OCI-LY7 (cell line): ENCODE measurements at regions not wholly inside any gene's neighbourhood (a gene's known extent, or its start where the extent isn't known, plus 50 kb on each side); places are given as distances from the start of the nearest gene placed in this dataset.

ENCODE experiments used
- BruUV-seq: library from RNA; stranded (reverse); fragments of 400-500 nt; replicated peaks from 2 replicates; lab custom pipeline; 2021; lab: Mats Ljungman, UMichigan
- CTCF ChIA-PET: fragments of 300-600 bp; sonication (Branson Sonifier 250); formaldehyde crosslinking; loops from one replicate; lab custom pipeline; 2022; ENCODE audit warnings: antibody characterized with exemption; ENCODE audit not compliant: unreplicated experiment; lab: Charles Lee
- POLR2A ChIA-PET: fragments of 300-600 bp; sonication (Branson Sonifier 250); formaldehyde crosslinking; loops from one replicate; lab custom pipeline; 2022; ENCODE audit warnings: antibody characterized with exemption; lab: Charles Lee
- DNase-seq: peaks from one replicate; pipeline ENCODE4 v3.0.0-alpha.2; 2015; ENCODE audit warnings: low spot score
- H2AFZ ChIP-seq: fragments of 200-600 bp; sonication (generic), shearing (Covaris generic); 2 replicates; pipeline ENCODE4 v1.6.1; 2014; ENCODE audit warnings: mild to moderate bottlenecking, antibody characterized with exemption, low read length, moderate library complexity
- H3K27ac ChIP-seq: fragments of 200-600 bp; sonication (generic); 2 replicates; pipeline ENCODE4 v1.5.1; 2014; ENCODE audit warnings: mixed run types, low read depth, mild to moderate bottlenecking, moderate library complexity, low read length, inconsistent platforms; ENCODE audit not compliant: poor library complexity, severe bottlenecking
- H3K36me3 ChIP-seq: fragments of 200-600 bp; sonication (generic); 2 replicates; pipeline ENCODE4 v1.6.1; 2014; ENCODE audit warnings: mild to moderate bottlenecking, antibody characterized with exemption, low read length, moderate library complexity, mixed read lengths; ENCODE audit not compliant: insufficient read depth
- H3K4me1 ChIP-seq: fragments of 200-600 bp; sonication (generic); 2 replicates; pipeline ENCODE4 v1.5.1; 2014; ENCODE audit warnings: mild to moderate bottlenecking, low read length; ENCODE audit not compliant: insufficient read depth, poor library complexity, severe bottlenecking
- H3K4me2 ChIP-seq: fragments of 200-600 bp; sonication (generic); 2 replicates; pipeline ENCODE4 v1.6.1; 2014; ENCODE audit warnings: mild to moderate bottlenecking, low read length
- H3K4me3 ChIP-seq: fragments of 200-600 bp; sonication (generic); 2 replicates; pipeline ENCODE4 v1.5.1; 2014; ENCODE audit warnings: mild to moderate bottlenecking, low read depth, low read length; ENCODE audit not compliant: poor library complexity, severe bottlenecking
- H3K79me2 ChIP-seq: fragments of 200-600 bp; sonication (generic); 2 replicates; pipeline ENCODE4 v1.6.1; 2016; ENCODE audit warnings: low read depth, mild to moderate bottlenecking, low read length, moderate library complexity, mixed read lengths; ENCODE audit not compliant: insufficient read depth
- H3K9me2 ChIP-seq: fragments of 200-600 bp; sonication (generic); 2 replicates; pipeline ENCODE4 v1.6.1; 2016; ENCODE audit warnings: mild to moderate bottlenecking, low read length, mixed read lengths; ENCODE audit not compliant: insufficient read depth
- H3K9me3 ChIP-seq: fragments of 200-600 bp; sonication (generic); 2 replicates; pipeline ENCODE4 v1.6.1; 2014; ENCODE audit warnings: mild to moderate bottlenecking, mixed run types, low read length, mixed read lengths
- H4K20me1 ChIP-seq: fragments of 200-600 bp; sonication (generic); 2 replicates; pipeline ENCODE4 v1.6.1; 2014; ENCODE audit warnings: mild to moderate bottlenecking, antibody characterized with exemption, low read length, moderate library complexity, mixed read lengths; ENCODE audit not compliant: insufficient read depth
- CTCF ChIP-seq: fragments of 200-600 bp; sonication (generic); conservative IDR thresholded peaks from 2 replicates; pipeline ENCODE4 v1.5.1; 2014; ENCODE audit warnings: mild to moderate bottlenecking, antibody characterized with exemption, low read length, moderate library complexity, mixed read lengths
- EZH2phosphoT487 ChIP-seq: fragments of 200-600 bp; sonication (generic); IDR thresholded peaks from 2 replicates; pipeline ENCODE4 v1.6.1; 2018; ENCODE audit warnings: low read depth, borderline replicate concordance, mild to moderate bottlenecking, mixed run types, antibody characterized with exemption, low read length, moderate library complexity, mixed read lengths
- intact Hi-C: fragments of 100-400 bp; cut with micrococcal nuclease; formaldehyde crosslinking; loops from one replicate; pipeline ENCODE4 v1.10.0; 2022; ENCODE audit not compliant: unreplicated experiment

- DNase-seq = no peak
- H3K4me3 ChIP-seq = no peak overlapping the region
- H4K20me1 ChIP-seq = no peaks in the 10 kb centered on the region
- ChIA-PET CTCF (no interaction called here), POLR2A (interaction anchor here (0.6 to 1.2 kb wide), 3 partner anchors 11 to 93 kb away, joined by 3 read pairs; no protein-coding TSS in a partner anchor)
- no peak overlapping the region for H3K27ac ChIP-seq
- no peaks in the 10 kb centered on the region for H3K9me2 ChIP-seq
- no TSS peak for BruUV-seq
- no peaks in the 10 kb centered on the region for H3K36me3 ChIP-seq
- no peaks in the 10 kb centered on the region for H3K4me1 ChIP-seq
- no peak overlapping the region for H2AFZ ChIP-seq
- intact Hi-C loops = no loop called here
- TF ChIP-seq CTCF (no peak), EZH2phosphoT487 (no peak)
- H3K79me2 ChIP-seq = no peaks in the 10 kb centered on the region
- H3K4me2 ChIP-seq = no peak overlapping the region
- H3K9me3 ChIP-seq = no peaks in the 10 kb centered on the region
Measured at GRCh38 chr1:68717330-68717729, 220.4 kb upstream of the DEPDC1 start.

- no peaks in the 10 kb centered on the region for H3K79me2 ChIP-seq
- TF ChIP-seq EZH2phosphoT487 (no peak), CTCF (no peak)
- H3K36me3 ChIP-seq = no peaks in the 10 kb centered on the region
- intact Hi-C loops = no loop called here
- CTCF ChIA-PET = no interaction called here
- H2AFZ ChIP-seq = no peak overlapping the region
- H3K4me2 ChIP-seq = no peak overlapping the region
- H3K9me3 ChIP-seq = no peaks in the 10 kb centered on the region
- H4K20me1 ChIP-seq = no peaks in the 10 kb centered on the region
- no peaks in the 10 kb centered on the region for H3K9me2 ChIP-seq
- POLR2A ChIA-PET = no interaction called here
- H3K4me1 ChIP-seq = no peaks in the 10 kb centered on the region
- DNase-seq = no peak
- no TSS peak for BruUV-seq
- H3K27ac ChIP-seq = no peak overlapping the region
- H3K4me3 ChIP-seq = no peak overlapping the region
Measured at GRCh38 chr1:68720476-68720875, 223.6 kb upstream of the DEPDC1 start.

GRCh38 chr1:68723791-68724190 is 226.9 kb upstream of the DEPDC1 start:
- H3K4me1 ChIP-seq = no peaks in the 10 kb centered on the region
- H3K9me2 ChIP-seq = no peaks in the 10 kb centered on the region
- H4K20me1 ChIP-seq = no peaks in the 10 kb centered on the region
- H3K79me2 ChIP-seq = no peaks in the 10 kb centered on the region
- BruUV-seq = no TSS peak
- intact Hi-C loops = no loop called here
- H2AFZ ChIP-seq = no peak overlapping the region
- no peak for TF ChIP-seq EZH2phosphoT487
- no peak for TF ChIP-seq CTCF
- no peak overlapping the region for H3K4me2 ChIP-seq
- no peaks in the 10 kb centered on the region for H3K36me3 ChIP-seq
- ChIA-PET POLR2A (no interaction called here), CTCF (no interaction called here)
- no peak overlapping the region for H3K27ac ChIP-seq
- no peak for DNase-seq
- no peaks in the 10 kb centered on the region for H3K9me3 ChIP-seq
- no peak overlapping the region for H3K4me3 ChIP-seq
